ENCODE measurements at regions not wholly inside any gene's neighbourhood (a gene's known extent, or its start where the extent isn't known, plus 50 kb on each side); places are given as distances from the start of the nearest gene placed in this dataset.

DNA sequence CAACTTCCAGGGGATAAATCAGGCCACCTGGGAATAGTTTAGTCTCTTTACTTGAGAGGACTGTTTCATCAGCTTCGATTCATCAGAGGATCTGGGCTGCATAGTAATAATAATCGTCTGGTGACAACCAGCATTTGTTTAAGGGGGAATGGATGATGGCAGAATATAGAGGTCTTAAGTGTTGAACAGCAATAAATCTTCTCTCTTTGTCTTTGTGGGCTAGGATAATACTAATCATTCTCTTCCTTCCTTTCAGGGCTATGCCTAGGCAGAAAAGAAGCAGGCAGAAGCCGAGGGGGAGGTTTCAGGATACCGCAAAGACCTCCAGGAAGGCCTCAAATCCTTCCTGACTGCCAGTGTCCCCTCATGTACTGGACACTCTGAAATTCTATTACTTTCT is 150.4 kb upstream of the GAREM1 start:
- Histone ChIP-seq H3K36me3 (ENCODE audit: control insufficient read depth, insufficient read depth, low read length) (no peaks in the 10 kb centered on the region), H3K27me3 (ENCODE audit: control insufficient read depth, insufficient read depth, low read length) (no peaks in the 10 kb centered on the region), H3K4me3 (ENCODE audit: low read depth, low read length) (no peak overlapping the region)
- FAIRE-seq = no peak
- no peak for DNase-seq (ENCODE audit: low read depth)
- TF ChIP-seq CTCF (IDR thresholded peaks at IDR 0.05; ENCODE audit: insufficient read depth, low read length, severe bottlenecking) = no peak

DNA sequence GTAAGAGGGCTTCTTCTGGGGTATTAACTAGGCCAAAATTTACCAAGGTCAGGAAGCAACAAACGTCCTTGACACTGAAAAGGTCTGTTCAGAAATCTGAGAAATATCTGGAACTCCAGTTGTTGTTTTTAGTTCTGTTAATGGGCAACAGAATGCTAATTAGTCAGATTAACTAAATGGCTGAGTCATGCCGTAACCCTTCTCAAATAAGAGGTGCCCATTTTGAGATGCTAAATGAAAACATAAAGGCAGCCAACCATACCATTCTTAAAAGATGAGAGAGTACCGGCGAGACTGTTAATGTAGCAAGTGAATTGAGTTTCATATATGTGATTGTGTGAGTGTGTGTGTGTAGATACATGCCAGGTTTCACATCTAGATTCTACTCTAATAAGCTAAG is 147.9 kb upstream of the GAREM1 start:
- FAIRE-seq (no peak), DNase-seq (ENCODE audit: low read depth) (no peak)
- Histone ChIP-seq H3K4me3 (ENCODE audit: low read depth, low read length) (no peak overlapping the region), H3K27me3 (ENCODE audit: control insufficient read depth, insufficient read depth, low read length) (no peaks in the 10 kb centered on the region), H3K36me3 (ENCODE audit: control insufficient read depth, insufficient read depth, low read length) (no peaks in the 10 kb centered on the region)
- TF ChIP-seq CTCF (IDR thresholded peaks at IDR 0.05; ENCODE audit: insufficient read depth, low read length, severe bottlenecking) = no peak

- Histone ChIP-seq H3K4me3 (ENCODE audit: low read depth, low read length) (no peak overlapping the region), H3K27me3 (ENCODE audit: control insufficient read depth, insufficient read depth, low read length) (no peaks in the 10 kb centered on the region), H3K36me3 (ENCODE audit: control insufficient read depth, insufficient read depth, low read length) (no peaks in the 10 kb centered on the region)
- TF ChIP-seq CTCF (IDR thresholded peaks at IDR 0.05; ENCODE audit: insufficient read depth, low read length, severe bottlenecking) = no peak
- DNase-seq (ENCODE audit: low read depth) (no peak), FAIRE-seq (no peak)
These were observed 143.1 kb upstream of the GAREM1 start for GRCh38 chr18:32613821-32614220.

GRCh38 chr18:32612651-32613050 is 142.0 kb upstream of the GAREM1 start:
- Histone ChIP-seq H3K27me3 (ENCODE audit: control insufficient read depth, insufficient read depth, low read length) (no peaks in the 10 kb centered on the region), H3K36me3 (ENCODE audit: control insufficient read depth, insufficient read depth, low read length) (no peaks in the 10 kb centered on the region), H3K4me3 (ENCODE audit: low read depth, low read length) (no peak overlapping the region)
- TF ChIP-seq CTCF (IDR thresholded peaks at IDR 0.05; ENCODE audit: insufficient read depth, low read length, severe bottlenecking) = no peak
- DNase-seq (ENCODE audit: low read depth) (no peak), FAIRE-seq (no peak)

GRCh38 chr18:32610176-32610575 is 139.5 kb upstream of the GAREM1 start:
- FAIRE-seq (no peak), DNase-seq (ENCODE audit: low read depth) (no peak)
- Histone ChIP-seq H3K36me3 (ENCODE audit: control insufficient read depth, insufficient read depth, low read length) (no peaks in the 10 kb centered on the region), H3K4me3 (ENCODE audit: low read depth, low read length) (no peak overlapping the region), H3K27me3 (ENCODE audit: control insufficient read depth, insufficient read depth, low read length) (no peaks in the 10 kb centered on the region)
- TF ChIP-seq CTCF (IDR thresholded peaks at IDR 0.05; ENCODE audit: insufficient read depth, low read length, severe bottlenecking) = no peak

- H3K4me3 ChIP-seq (ENCODE audit: low read depth, low read length) = no peak overlapping the region
- DNase-seq (ENCODE audit: low read depth) = no peak
- no peak for FAIRE-seq
- H3K27me3 ChIP-seq (ENCODE audit: control insufficient read depth, insufficient read depth, low read length) = no peaks in the 10 kb centered on the region
- no peaks in the 10 kb centered on the region for H3K36me3 ChIP-seq (ENCODE audit: control insufficient read depth, insufficient read depth, low read length)
- no peak for TF ChIP-seq CTCF (IDR thresholded peaks at IDR 0.05; ENCODE audit: insufficient read depth, low read length, severe bottlenecking)
These were observed 137.1 kb upstream of the GAREM1 start for GRCh38 chr18:32607816-32608215.

Measured in bronchial epithelial cell (primary cell).